ENCODE measurements at regions not wholly inside any gene's neighbourhood (a gene's known extent, or its start where the extent isn't known, plus 50 kb on each side); places are given as distances from the start of the nearest gene placed in this dataset.
A peak's percentile ranks its signal among the peaks of the same experiment; 100 is the strongest.

- no peak for DNase-seq (ENCODE audit: low read depth)
- H3K4me3 ChIP-seq (ENCODE audit: low read depth, low read length) = no peak overlapping the region
- in situ Hi-C loops (cut with HindIII; ENCODE audit: low sequenced_read_pairs) = no loop called here
- no peak for TF ChIP-seq CTCF (IDR thresholded peaks at IDR 0.05; ENCODE audit: low read depth, low read length, missing control alignments)
Observed at GRCh38 chr1:18549906-18550305, 69.2 kb downstream of the KLHDC7A start.

GRCh38 chr1:18552631-18553030 is 71.9 kb downstream of the KLHDC7A start:
- H3K4me3 ChIP-seq (ENCODE audit: low read depth, low read length) = no peak overlapping the region
- in situ Hi-C loops (cut with HindIII; ENCODE audit: low sequenced_read_pairs) = no loop called here

GRCh38 chr1:18553388-18553787 is 72.7 kb downstream of the KLHDC7A start:
- in situ Hi-C loops (cut with HindIII; ENCODE audit: low sequenced_read_pairs) = no loop called here
- DNase-seq (ENCODE audit: low read depth) = no peak
- no peak for TF ChIP-seq CTCF (IDR thresholded peaks at IDR 0.05; ENCODE audit: low read depth, low read length, missing control alignments)
- no peak overlapping the region for H3K4me3 ChIP-seq (ENCODE audit: low read depth, low read length)

More at GRCh38 chr1:18552631-18553030, 71.9 kb downstream of the KLHDC7A start:
- no peak for DNase-seq (ENCODE audit: low read depth)
- TF ChIP-seq CTCF (IDR thresholded peaks at IDR 0.05; ENCODE audit: low read depth, low read length, missing control alignments) = no peak

GRCh38 chr1:18554099-18554498 is 73.4 kb downstream of the KLHDC7A start:
- no peak for TF ChIP-seq CTCF (IDR thresholded peaks at IDR 0.05; ENCODE audit: low read depth, low read length, missing control alignments)
- in situ Hi-C loops (cut with HindIII; ENCODE audit: low sequenced_read_pairs) = no loop called here

GRCh38 chr1:18554597-18554996 is 73.9 kb downstream of the KLHDC7A start:
- no peak for TF ChIP-seq CTCF (IDR thresholded peaks at IDR 0.05; ENCODE audit: low read depth, low read length, missing control alignments)
- no peak overlapping the region for H3K4me3 ChIP-seq (ENCODE audit: low read depth, low read length)
- in situ Hi-C loops (cut with HindIII; ENCODE audit: low sequenced_read_pairs) = no loop called here
- DNase-seq (ENCODE audit: low read depth) = no peak

More at GRCh38 chr1:18554099-18554498, 73.4 kb downstream of the KLHDC7A start:
- no peak overlapping the region for H3K4me3 ChIP-seq (ENCODE audit: low read depth, low read length)
- no peak for DNase-seq (ENCODE audit: low read depth)

- no peak overlapping the region for H3K4me3 ChIP-seq (ENCODE audit: low read depth, low read length)
- TF ChIP-seq CTCF (IDR thresholded peaks at IDR 0.05; ENCODE audit: low read depth, low read length, missing control alignments) = no peak
- in situ Hi-C loops (cut with HindIII; ENCODE audit: low sequenced_read_pairs) = no loop called here
- no peak for DNase-seq (ENCODE audit: low read depth)
Observed at GRCh38 chr1:18555036-18555435, 74.3 kb downstream of the KLHDC7A start.

- in situ Hi-C loops (cut with HindIII; ENCODE audit: low sequenced_read_pairs) = no loop called here
- peak; percentile 45 for TF ChIP-seq CTCF (IDR thresholded peaks at IDR 0.05; ENCODE audit: low read depth, low read length, missing control alignments)
- no peak overlapping the region for H3K4me3 ChIP-seq (ENCODE audit: low read depth, low read length)
- DNase-seq (ENCODE audit: low read depth) = no peak
Observed at GRCh38 chr1:18556364-18556763, 74.3 kb upstream of the PAX7 start.

All from astrocyte of the cerebellum (primary cell).